NCI-H1105 treated with DMSO at 0.1 percent for 48 hours (cell line): ENCODE measurements at regions not wholly inside any gene's neighbourhood (a gene's known extent, or its start where the extent isn't known, plus 50 kb on each side); places are given as distances from the start of the nearest gene placed in this dataset.
A peak's percentile ranks its signal among the peaks of the same experiment; 100 is the strongest.
"Not testable (repeated sequence)": the region's sequence is repeated elsewhere in the genome, so short reads cannot be mapped to it uniquely, and the experiment has no call there.

ENCODE experiments used
- DNase-seq: peaks from one replicate; lab custom pipeline; 2025; lab: John Stamatoyannopoulos, UW

- DNase-seq = no peak
These were observed 474.0 kb upstream of the NDST3 start for GRCh38 chr4:117560329-117560728.

DNA sequence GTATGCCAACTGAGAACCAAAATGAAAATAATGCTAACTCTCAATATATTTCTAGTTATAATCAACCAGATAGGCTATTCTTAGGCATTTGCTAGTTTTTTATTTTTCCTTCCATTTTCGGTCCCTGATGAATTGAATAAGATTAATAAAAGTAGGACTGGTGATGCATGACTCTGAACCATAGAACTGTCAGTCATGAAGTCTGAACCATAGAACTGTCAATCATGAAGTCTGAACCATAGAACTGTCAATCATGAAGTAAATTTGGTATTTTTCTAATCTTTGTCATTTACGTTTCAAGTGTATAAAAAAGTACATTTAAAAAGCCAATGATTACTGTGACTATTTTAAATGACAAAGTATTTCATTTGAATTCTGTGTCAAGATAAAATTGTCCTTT lies 460.2 kb upstream of the NDST3 start:
- no peak for DNase-seq

DNA sequence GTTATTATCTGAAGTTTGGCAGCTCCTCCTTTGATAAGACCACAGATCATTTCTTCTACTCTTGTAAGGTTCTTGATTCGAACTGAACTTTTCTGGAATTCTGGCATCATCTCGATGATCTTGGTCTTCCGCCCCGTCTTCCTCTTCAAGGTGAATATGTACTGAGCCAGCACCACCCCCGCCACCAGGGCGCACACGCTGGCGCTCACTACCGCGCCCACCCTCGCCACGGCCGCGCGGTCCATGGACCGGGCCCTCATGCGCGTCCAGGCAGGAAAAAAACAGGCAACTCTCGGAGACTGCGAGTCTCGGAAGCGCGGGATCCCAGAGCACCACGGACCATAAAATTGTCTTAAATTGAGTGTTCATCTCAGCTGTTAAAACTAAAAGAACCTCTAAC lies 458.4 kb upstream of the NDST3 start:
- DNase-seq = no peak

GRCh38 chr4:117577686-117578311 lies 456.5 kb upstream of the NDST3 start:
- no peak for DNase-seq

- no peak for DNase-seq
These were observed 445.5 kb upstream of the NDST3 start for GRCh38 chr4:117588771-117589170.

- peak; percentile 24 for DNase-seq
These were observed 437.3 kb upstream of the NDST3 start for GRCh38 chr4:117596917-117597480.

DNA sequence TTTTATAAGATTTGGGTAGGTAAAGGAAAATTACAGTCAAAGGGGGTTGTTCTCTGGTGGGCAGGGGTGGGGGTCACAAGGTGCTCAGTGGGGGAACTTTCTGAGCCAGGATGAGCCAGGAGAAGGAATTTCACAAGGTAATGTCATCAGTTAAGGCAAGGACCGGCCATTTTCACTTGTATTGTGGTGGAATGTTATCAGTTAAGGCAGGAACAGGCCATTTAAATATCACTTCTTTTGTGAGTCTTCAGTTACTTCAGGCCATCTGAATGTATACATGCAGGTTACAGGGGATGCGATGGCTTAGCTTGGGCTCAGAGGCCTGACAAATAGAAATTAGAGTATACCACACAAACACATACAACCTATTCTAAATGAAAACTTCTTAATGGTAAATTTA lies 434.9 kb upstream of the NDST3 start:
- not testable (repeated sequence) for DNase-seq

- not testable (repeated sequence) for DNase-seq
These were observed 433.4 kb upstream of the NDST3 start for GRCh38 chr4:117600936-117601335.

GRCh38 chr4:117610706-117611308 lies 423.5 kb upstream of the NDST3 start:
- no peak for DNase-seq

GRCh38 chr4:117621673-117622072 lies 412.6 kb upstream of the NDST3 start:
- DNase-seq = no peak

DNA sequence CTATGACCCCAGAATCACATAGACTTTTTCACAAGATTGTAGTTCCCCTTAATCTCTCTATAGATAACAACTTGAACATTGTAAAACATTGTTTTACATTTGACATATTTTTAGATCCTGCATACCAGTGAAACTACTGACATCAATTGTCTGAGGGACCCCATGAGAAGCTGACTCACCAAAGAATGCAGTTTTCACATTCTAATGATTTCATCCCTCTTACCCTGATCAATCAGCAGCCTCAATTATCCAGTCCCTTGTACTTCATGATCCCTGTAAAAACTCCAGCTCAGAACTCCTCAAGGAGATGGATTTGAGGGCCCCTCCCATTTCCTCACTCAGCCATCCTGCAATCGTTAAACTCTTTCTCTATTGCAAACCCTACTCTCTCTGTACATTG lies 411.0 kb upstream of the NDST3 start:
- no peak for DNase-seq

- no peak for DNase-seq
These were observed 407.6 kb upstream of the NDST3 start for GRCh38 chr4:117626664-117627063.

GRCh38 chr4:117634716-117635115 lies 399.6 kb upstream of the NDST3 start:
- no peak for DNase-seq

GRCh38 chr4:117637347-117637746 lies 396.9 kb upstream of the NDST3 start:
- DNase-seq = no peak

- DNase-seq = no peak
These were observed 393.4 kb upstream of the NDST3 start for GRCh38 chr4:117640836-117641235.

- no peak for DNase-seq
These were observed 392.8 kb upstream of the NDST3 start for GRCh38 chr4:117641519-117641918.

GRCh38 chr4:117654079-117654478 lies 380.2 kb upstream of the NDST3 start:
- DNase-seq = no peak

DNA sequence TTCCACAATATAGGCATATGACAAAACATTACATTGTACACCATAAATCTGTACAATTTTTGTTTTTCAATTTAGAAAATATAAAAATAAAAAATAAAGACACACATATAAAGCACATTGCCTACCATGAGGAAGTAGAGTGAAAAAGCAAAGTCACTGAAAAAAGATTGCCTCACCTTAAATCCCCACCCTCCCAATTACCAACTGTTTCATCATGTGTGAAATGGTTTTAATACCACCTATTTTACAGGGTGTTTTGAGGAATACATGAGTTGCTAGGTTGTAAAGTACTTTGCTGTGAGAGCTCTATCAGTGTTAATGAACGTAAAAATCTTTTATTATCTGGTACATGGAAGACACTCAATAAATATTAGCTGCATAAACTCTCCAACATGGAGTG lies 373.6 kb upstream of the NDST3 start:
- DNase-seq = no peak

GRCh38 chr4:117661091-117662072 lies 372.9 kb upstream of the NDST3 start:
- DNase-seq = no peak

GRCh38 chr4:117664706-117665444 lies 369.4 kb upstream of the NDST3 start:
- no peak for DNase-seq

DNA sequence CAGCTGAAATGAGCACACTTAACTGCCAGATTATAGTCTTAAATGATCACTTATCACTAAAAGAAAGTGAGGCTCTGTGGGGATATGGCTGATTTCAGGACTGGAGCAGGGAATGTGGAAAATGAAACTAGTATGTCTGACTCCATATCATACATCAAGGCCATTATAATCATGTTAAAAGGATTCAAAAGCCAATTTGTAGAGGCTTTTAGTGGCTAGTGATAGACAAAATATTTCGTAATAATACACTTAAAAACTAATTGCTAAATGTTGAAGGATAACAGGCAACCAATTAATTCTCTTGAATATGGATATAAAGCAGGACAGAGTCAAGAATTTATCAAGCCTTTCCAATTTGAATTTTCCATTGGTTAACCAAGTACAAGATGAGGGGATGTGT lies 358.1 kb upstream of the NDST3 start:
- DNase-seq = no peak

DNA sequence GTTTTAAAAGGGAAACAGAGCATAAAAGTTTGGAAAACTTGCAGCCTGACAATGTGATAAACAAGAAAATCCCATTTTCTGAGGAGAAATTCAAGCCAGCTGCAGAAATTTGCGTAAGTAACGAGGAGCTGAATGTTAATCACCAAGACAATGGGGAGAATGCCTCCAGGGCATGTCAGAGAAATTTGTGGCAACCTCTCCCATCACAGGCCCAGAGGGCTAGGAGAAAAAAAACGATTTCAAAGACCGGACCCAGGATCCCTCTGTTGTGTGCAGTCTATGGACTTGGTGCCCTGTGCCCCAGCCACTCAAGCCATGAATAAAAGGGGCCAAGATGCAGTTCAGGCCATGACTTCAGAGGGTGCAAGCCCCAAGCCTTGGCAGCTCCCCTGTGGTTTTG lies 355.4 kb upstream of the NDST3 start:
- no peak for DNase-seq
